NT2/D1 (cell line): ENCODE measurements at regions not wholly inside any gene's neighbourhood (a gene's known extent, or its start where the extent isn't known, plus 50 kb on each side); places are given as distances from the start of the nearest gene placed in this dataset.

Experiments
- SUZ12 ChIP-seq: IDR thresholded peaks from 2 replicates; pipeline ENCODE4 v1.6.1; 2011; ENCODE audit not compliant: insufficient read length, insufficient read depth; ENCODE audit errors: extremely low read depth
- YY1 ChIP-seq: IDR thresholded peaks from 2 replicates; pipeline ENCODE4 v1.6.1; 2011; ENCODE audit not compliant: insufficient read length, insufficient read depth
- ZNF274 ChIP-seq: IDR thresholded peaks from 2 replicates; pipeline ENCODE4 v1.6.1; 2011; ENCODE audit warnings: mild to moderate bottlenecking, low read depth, low read length

GRCh38 chr21:32192291-32193097 is 86.4 kb downstream of the MIS18A start:
- no peak for TF ChIP-seq ZNF274
- no peak for TF ChIP-seq SUZ12
- no peak for TF ChIP-seq YY1
